Lung (tissue), 11 donors: ENCODE measurements at regions not wholly inside any gene's neighbourhood (a gene's known extent, or its start where the extent isn't known, plus 50 kb on each side); places are given as distances from the start of the nearest gene placed in this dataset.

Experiments used
- ATAC-seq: fragments of 200-7000 bp; cut with Tn5 transposase; one replicate; pipeline ENCODE4 v1.9.1; 2020; ENCODE audit warnings: moderate number of reproducible peaks; ENCODE audit not compliant: insufficient read depth, low FRiP score
- DNase-seq, 3 donors: peaks; one replicate each; pipeline ENCODE4 v3.0.0-alpha.2; 2013 to 2017
- H3K27ac ChIP-seq, 2 donors: one replicate each; pipeline ENCODE4 v1.5.1; 2013; ENCODE audit warnings: mild to moderate bottlenecking in 2 of 2, moderate library complexity in 2 of 2, control low read depth in 1 of 2, inconsistent platforms in 1 of 2, low read depth in 1 of 2, low read length in 1 of 2
- H3K27me3 ChIP-seq, 3 donors: one replicate each; pipeline ENCODE4 v1.5.1; 2013; ENCODE audit warnings: low read length in 2 of 3; ENCODE audit not compliant: control insufficient read depth in 3 of 3, insufficient read depth in 3 of 3
- H3K36me3 ChIP-seq, 4 donors: one replicate each; pipeline ENCODE4 v1.5.1; 2013; ENCODE audit warnings: low read length in 4 of 4, mild to moderate bottlenecking in 1 of 4, moderate library complexity in 1 of 4; ENCODE audit not compliant: control insufficient read depth in 4 of 4, insufficient read depth in 4 of 4
- H3K4me1 ChIP-seq, 5 donors: one replicate each; pipeline ENCODE4 v1.5.1; 2013; ENCODE audit warnings: low read length in 5 of 5, mild to moderate bottlenecking in 2 of 5, moderate library complexity in 1 of 5; ENCODE audit not compliant: control insufficient read depth in 5 of 5, insufficient read depth in 5 of 5
- H3K4me3 ChIP-seq: one replicate; pipeline ENCODE4 v1.5.1; 2013; ENCODE audit warnings: mild to moderate bottlenecking, control low read depth, moderate library complexity
- H3K9ac ChIP-seq, 2 donors: one replicate each; pipeline ENCODE4 v1.5.1; 2013; ENCODE audit warnings: low read length in 2 of 2, control low read depth in 1 of 2; ENCODE audit not compliant: insufficient read depth in 1 of 2
- H3K9me3 ChIP-seq, 4 donors: one replicate each; pipeline ENCODE4 v1.5.1; 2013; ENCODE audit warnings: low read length in 3 of 4, mild to moderate bottlenecking in 1 of 4, moderate library complexity in 1 of 4; ENCODE audit not compliant: control insufficient read depth in 4 of 4, insufficient read depth in 3 of 4
- CTCF ChIP-seq: IDR thresholded peaks from 2 replicates; pipeline ENCODE4 v1.5.1; 2012; ENCODE audit warnings: mild to moderate bottlenecking; ENCODE audit errors: control extremely low read depth, extremely low read depth
- WGBS, 2 donors: extraction: QIAGEN DNeasy Blood & Tissue Kit; methylation state at CpG; one replicate each; pipeline ENCODE4 v1.1.7; 2013; 5-methylcytosine and 5-hydroxymethylcytosine counted together
- donor health status: control.
- donor health status: control.
- donor health status: Bipolar disorder and iron deficiency.
- donor health status: healthy.
- donor health status: DM: yes; HTN: yes; CAD: no.

GRCh38 chr22:34330432-34330831 lies 410.2 kb upstream of the LARGE1 start:
- DNase-seq, result no peak
- Histone ChIP-seq H3K9me3 (peaks cover 0 to 17% (median 5%) of the 10 kb centered on the region in 4 donors), H3K4me3 (no peak overlapping the region), H3K27me3 (no peaks in the 10 kb centered on the region), H3K27ac (no peak overlapping the region), H3K4me1 (no peaks in the 10 kb centered on the region), H3K9ac (no peak overlapping the region), H3K36me3 (no peaks in the 10 kb centered on the region)
- TF ChIP-seq CTCF, result no peak
- no peak for ATAC-seq
- WGBS, 2 donors, result 84 to 87% methylated on average over 4 of the region's 4 CpGs

GRCh38 chr22:34333285-34333684 lies 413.0 kb upstream of the LARGE1 start:
- TF ChIP-seq CTCF, result no peak
- Histone ChIP-seq H3K9ac (no peak overlapping the region), H3K27ac (no peak overlapping the region), H3K4me3 (no peak overlapping the region), H3K9me3 (peaks cover 0 to 20% (median 8%) of the 10 kb centered on the region in 4 donors), H3K27me3 (no peaks in the 10 kb centered on the region), H3K4me1 (no peaks in the 10 kb centered on the region), H3K36me3 (no peaks in the 10 kb centered on the region)
- ATAC-seq, result no peak
- no peak for DNase-seq
- WGBS, 2 donors, result 86% methylated on average over 4 of the region's 4 CpGs

GRCh38 chr22:34334893-34335292 lies 414.6 kb upstream of the LARGE1 start:
- no peak overlapping the region for H3K9ac ChIP-seq
- no peaks in the 10 kb centered on the region for H3K36me3 ChIP-seq
- ATAC-seq (no peak), DNase-seq (peak in 1 of 3 donors; percentile 5)
- TF ChIP-seq CTCF, result no peak
- H3K4me3 ChIP-seq, result no peak overlapping the region
- H3K4me1 ChIP-seq, result no peaks in the 10 kb centered on the region
- no peak overlapping the region for H3K27ac ChIP-seq
- 70 to 73% methylated on average over 5 of the region's 5 CpGs for WGBS, 2 donors
- H3K27me3 ChIP-seq, result no peaks in the 10 kb centered on the region
- peaks cover 0 to 20% (median 8%) of the 10 kb centered on the region in 4 donors for H3K9me3 ChIP-seq

- Histone ChIP-seq H3K27me3 (no peaks in the 10 kb centered on the region), H3K36me3 (no peaks in the 10 kb centered on the region), H3K9me3 (no peaks in the 10 kb centered on the region), H3K9ac (no peak overlapping the region), H3K4me3 (no peak overlapping the region), H3K4me1 (no peaks in the 10 kb centered on the region), H3K27ac (no peak overlapping the region)
- TF ChIP-seq CTCF, result no peak
- ATAC-seq (no peak), DNase-seq (peak in 1 of 3 donors; percentile 1)
- 11 to 21% methylated on average over 1 of the region's 1 CpG for WGBS, 2 donors
These were observed 424.4 kb upstream of the LARGE1 start for GRCh38 chr22:34344702-34345101.
